ENCODE measurements at regions not wholly inside any gene's neighbourhood (a gene's known extent, or its start where the extent isn't known, plus 50 kb on each side); places are given as distances from the start of the nearest gene placed in this dataset.

DNA sequence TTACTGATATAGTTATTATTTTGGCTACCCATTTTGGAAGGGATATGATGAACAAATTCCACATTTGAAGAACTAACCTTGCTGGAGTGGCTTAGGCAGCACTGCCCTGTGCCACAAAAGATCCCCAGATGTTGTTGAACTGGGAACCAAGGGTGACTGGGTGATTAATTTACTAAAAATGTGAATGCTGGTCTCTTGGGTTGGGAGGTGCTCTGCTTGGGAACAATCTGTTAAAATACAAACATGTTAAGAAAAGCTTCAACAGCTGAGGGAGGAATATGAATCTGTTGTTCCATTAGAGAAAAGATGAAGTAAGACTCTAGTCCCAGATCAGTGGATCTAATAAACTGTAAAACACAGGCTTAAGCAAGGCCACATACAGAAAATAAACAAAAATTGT, 1860.1 kb downstream of the SUCLG1 start:
- DNase-seq: no peak

DNA sequence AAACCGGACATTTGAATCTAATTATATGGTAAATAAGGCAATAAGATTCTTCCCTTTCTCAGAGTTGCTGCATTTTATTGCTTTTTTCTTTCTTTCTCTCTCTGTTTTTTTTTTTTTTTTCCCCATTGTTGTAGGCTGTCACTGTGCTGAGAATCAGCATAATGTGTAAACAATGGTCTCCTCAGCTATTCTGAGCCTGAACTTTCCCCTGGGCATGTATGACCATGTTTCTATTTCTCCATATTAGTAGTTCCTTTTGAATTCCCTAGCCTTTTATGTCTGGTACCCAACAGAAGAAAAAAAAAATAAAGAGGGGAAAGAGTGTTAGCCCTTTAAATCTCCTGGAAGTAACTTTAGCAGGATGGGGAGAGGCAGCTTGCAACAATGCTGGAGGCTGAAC, 1862.5 kb downstream of the SUCLG1 start:
- no peak for DNase-seq

DNA sequence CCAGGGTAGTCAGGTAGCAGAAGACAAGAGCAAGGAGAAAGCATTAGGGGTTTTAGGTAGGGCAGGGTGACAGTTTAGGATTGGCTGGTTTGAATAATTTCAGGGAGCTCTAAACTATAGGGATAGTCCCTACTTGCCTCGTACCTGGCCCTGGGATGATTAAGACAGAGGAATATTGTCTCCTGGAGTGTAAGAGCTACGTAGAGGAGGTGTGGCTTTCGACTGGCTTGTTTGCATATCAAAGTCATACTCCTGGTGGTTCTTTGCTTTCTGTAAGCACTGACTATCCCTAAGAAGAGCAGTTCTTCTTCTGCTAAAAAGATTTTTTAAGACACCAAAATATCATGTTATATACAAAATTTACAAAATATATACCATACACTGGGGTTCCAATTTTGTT, 1867.4 kb downstream of the SUCLG1 start:
- DNase-seq: no peak

DNA sequence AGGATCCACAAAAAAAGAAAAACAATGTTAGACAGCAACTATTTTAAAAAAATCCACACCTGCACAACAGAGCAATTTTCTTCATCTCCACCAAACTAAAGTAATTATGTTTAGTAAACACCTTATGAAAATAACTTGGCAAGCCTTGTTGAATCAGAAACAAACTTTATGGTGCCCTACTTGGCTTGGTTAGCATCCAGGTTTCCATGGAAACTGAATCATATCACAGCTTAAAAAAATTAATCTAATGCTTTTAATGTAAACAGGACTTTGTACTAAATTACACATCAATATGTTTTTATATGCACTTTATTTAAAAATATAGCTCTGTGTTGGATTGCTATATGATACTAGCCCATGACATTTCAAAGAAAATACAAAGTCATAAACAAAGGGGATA, 1882.4 kb downstream of the SUCLG1 start:
- no peak for DNase-seq

DNA sequence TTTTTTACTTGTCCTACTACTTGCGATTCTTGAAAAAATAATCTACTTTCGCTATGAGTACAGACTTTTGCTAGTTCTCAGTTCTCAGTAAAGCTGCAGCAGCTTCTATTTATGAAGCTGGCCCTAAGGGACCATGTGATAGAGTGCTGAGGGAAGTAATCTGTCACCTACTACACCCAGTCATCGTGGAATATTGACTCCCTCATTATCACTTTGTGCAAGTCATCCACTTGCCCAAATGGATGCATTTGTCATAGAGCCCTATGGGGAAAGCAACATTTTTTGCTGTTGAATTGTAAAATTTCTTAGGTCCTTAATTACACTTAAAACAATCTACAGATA, 1919.8 kb downstream of the SUCLG1 start:
- no peak for DNase-seq

DNA sequence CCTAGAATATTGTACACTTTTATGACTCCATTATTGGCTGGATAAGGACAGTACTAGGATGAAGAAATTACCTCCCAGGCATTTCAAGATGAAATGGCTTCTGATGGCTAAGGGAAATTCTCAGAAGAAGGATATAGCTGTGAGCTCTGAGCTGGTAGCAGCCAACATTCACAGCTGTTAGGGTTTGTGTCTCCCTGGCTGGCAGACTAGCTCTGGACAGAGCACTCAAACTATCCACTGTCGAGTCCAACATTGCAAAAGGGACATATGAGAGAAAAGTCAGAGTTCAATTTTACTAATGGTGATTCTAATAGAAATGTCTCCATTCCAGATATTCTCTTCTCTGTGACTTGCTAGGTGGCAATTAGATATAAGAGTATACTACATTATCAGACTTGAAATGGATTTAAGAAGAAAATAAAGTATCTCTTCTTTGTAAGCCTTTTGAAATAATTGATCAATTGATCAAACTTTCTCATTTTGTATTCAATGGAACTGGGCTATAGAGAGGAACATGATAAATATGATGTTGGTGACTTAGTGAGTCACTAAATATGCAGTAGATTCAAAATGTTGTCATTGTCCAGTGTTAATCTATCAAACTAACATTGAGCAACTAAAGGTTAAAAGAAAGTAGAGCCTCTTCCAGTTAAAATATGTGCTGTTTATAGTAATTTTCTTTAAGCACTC, 1920.3 kb downstream of the SUCLG1 start:
- DNase-seq: no peak

DNA sequence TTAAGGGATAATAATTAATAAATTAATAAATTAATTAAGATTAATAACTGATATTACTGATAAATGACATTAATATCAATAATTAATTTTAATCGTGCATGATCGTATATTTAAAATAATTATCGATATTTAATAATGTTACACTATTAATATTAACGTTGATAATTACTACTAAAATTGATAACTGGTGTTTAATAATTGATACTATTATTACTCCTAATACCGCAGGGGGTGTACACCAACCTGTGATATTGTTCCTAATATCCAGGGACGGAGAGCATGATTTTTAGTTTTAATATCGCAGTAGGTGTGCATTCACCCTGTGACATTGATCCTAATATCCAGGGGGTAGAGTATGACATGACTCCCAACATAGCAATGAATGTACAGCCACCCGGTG, 1930.8 kb downstream of the SUCLG1 start:
- no peak for DNase-seq

DNA sequence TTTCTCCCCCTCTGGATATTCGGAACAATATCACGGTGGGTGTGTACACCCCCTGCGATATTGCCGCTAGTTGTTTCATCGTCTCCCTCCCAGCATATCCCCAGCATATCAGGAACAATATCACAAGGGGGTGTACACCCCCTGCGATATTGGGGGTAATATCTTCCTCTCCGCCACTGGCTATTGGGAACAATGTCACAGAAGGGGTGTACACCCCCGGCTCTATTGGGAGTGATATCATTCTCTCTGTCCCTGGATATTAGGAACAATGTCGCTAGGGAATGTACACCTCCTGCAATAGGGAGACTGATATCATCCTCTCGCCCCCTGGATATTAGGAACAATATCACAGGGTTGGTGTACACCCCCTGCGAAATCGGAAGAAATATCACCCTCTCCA, 1932.0 kb downstream of the SUCLG1 start:
- peak in 1 of 4 experiments; percentile 1 for DNase-seq

DNA sequence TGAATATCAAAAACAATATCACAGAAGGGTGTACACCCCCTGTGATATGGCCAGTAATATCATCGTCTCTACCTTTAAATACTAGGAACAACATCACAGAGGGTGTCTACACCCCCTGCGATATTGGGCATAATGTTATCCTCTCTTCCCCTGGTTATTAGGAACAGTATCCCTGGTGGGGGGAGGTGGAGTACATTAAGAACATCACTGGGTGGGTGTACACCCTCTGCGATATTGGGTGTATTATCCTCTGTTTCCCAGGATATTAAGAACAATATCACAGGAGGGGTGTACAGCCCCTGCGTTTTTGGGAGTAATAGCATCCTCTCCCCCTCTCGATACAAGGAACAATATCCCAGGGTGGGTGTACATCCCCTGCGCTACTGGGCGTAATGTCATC, 1932.8 kb downstream of the SUCLG1 start:
- DNase-seq: no peak

DNA sequence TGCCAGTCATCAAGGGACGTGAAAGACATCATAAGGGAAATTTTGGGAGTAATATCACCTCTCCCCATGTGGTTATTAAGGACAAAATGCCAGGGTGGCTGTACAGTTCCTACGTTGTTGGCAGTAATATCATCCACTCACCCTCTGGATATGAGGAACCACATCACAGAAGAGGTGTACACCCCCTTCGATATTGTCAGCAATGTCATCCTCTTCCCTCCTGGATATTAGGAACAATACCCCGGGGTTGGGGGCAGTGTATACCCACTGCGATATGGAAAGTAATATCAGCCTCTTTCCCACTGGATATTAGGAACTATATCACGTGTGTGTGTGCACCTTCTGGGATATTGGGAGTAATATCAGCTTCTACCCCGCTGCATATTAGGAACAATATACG, 1933.3 kb downstream of the SUCLG1 start:
- DNase-seq: no peak

DNA sequence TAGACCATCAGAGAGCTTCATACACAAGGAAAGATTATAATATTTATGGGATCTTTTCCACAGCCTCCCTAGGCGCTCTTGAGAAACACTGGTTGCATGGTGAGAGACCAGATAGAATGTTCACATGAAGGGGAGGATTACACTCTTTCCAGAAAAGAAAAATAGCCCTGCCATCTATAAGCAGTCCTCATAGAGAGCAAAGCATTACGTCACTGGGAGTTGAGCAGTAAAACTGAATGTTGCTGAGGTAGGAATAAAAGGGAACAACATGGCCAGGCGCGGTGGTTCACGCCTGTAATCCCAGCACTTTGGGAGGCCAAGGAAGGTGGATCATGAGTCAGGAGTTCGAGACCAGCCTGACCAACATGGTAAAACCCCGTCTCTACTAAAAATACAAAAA, 1934.3 kb downstream of the SUCLG1 start:
- DNase-seq: no peak

DNA sequence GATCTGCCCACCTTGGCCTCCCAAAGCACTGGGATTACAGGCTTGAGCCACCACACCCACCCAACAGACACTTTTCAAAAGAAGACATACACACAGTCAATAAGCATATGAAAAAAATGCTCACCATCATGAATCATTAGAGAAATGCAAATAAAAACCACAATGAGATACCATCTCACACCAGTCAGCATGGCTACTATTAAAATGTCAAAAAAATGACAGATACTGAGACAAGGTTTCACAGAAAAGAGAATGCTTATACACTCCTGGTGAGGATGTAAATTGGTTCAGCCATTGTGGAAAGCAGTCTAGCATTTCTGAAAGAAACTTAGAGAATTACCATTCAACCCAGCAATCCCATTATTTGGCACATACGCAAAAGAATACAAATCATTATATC, 1947.2 kb downstream of the SUCLG1 start:
- no peak for DNase-seq

DNA sequence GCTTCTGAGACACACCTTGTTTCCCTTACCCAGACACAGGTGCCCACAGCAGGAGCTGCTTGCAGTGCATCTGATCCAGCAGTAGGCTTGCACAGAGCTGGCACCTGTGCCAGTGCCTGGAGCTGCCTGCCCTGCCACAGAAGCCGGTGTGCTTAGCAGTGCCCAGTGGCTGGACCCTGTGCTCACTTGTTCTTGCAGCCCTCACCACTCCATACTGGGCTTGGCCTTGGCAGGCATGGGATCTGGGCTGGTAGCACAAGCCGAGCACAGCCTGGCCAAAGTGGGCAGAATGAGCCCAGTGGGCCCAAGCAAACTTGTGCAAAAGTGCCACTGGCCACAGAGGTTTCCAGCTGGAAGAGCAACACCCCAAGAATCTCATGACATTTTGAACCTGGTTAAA, 1950.4 kb downstream of the SUCLG1 start:
- DNase-seq: no peak

DNA sequence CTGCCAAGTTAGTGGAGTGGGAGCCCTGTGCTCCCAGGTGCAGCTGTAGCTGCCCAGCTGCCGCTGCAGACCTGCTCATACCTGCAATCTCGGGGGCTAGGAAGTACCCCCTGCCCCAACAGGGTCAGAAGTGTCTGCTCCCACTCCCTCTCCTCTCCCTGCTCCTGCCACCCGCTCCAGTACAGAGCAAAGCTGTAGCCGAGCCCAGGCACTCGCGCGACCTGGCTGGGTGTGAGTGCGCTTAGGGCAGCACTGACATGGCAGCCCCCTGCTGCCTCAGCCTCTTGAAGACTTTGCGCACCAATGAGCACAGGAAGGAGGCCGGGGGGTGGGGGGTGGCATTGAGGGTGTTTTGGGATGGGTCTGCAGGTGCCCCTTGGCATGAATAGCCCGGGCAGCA, 1951.4 kb downstream of the SUCLG1 start:
- no peak for DNase-seq

DNA sequence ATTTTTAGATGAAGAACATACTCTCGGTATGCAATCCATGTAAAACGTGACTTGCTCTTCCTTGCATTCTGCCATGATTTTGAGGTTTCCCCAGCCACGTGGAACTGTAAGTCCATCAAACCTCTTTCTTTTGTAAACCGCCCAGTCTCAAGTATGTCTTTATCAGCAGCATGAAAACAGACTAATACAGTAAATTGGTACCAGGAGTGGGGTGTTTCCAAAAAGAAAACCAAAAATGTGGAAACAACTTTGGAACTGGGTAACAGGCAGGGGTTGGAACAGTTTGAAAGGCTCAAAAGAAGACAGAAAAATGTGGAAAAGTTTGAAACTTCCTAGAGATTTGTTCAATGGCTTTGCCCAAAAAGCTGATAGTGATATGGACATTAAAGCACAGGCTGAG, 1957.9 kb downstream of the SUCLG1 start:
- DNase-seq: no peak

DNA sequence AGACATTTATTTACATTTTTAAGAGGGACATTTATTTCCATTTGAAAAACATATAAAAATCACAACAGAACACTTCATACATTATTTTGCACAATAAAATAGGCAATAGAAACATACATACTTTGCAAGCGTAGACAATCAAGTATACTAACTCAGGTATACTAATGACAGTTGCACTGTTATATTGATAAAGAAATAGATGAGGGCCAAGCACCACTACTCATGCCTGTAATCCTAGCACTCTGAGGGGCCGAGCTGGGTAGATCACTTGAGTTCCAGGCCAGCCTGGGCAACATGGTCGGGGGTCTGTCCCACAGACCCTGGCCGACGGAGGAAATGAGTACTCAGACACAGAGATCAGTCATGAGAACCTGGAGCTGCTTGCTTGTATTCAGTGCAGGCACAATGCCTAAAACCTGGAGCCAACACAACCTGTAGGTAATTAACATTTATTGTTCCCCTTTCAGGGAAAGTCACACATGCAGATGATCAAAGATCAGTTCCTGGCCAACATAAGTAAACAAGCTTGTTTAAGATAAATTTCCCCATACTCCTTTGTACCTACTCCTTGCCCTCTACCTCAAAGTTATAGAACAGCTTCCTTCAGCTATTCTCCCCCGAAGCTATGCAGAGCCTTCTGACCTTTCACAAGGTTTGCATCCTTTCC, 1960.2 kb downstream of the SUCLG1 start:
- no peak for DNase-seq

DNA sequence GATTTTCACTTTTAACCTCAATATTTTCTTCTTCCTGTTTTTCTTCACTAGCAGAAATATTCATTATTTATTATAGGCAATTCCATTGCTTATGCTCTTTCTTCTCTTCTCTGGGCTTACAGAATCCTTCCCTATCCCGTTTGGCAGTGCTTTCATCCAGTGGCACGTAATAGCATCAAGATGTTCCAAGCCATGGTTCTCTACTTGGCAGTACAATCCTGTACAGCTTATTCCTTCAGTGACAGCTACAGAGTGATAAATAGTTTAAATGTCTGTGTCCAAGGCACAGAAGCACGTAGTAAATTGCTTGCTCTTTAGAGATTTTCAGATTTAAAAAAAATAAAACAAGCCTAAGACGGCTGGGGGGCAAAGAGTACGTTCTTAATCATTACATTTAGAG, 1964.3 kb downstream of the SUCLG1 start:
- DNase-seq: no peak

DNA sequence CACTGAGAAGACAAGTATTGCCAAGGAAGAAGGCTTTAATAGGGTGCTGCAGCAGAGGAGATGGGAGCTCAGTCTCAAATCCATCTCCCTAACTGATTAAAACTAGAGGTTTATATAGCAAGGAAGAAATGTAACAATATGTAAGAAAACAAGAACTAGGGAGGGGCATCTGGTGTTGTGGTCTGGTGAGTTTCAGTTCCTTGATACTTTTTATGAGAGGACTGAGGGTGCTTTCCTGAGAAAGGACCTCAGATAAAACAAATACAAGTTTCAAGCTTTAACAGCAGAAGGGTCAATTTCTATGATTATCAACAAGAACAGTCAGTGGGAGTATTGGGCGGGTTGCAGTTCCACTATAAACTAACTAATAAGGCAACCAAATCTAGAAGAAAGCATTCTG, 1967.5 kb downstream of the SUCLG1 start:
- no peak for DNase-seq

DNA sequence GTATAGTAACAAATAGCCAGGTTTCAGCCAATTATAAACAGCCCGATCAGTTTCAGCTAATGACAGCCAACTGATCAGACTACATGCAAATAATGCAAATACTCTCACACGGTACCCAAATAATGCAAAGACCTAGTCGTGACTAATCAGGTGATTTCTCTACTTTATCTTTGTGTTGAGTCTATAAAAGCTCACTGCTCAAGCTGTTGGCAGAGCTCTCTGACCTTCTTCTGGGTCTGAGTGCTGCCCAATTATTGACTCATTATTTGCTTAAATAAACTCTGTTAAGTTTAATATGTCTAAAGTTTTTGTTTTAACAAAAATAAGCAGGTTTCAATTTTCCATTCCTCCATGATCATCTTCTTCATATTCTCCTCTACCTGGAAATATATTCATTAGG, 1971.7 kb downstream of the SUCLG1 start:
- DNase-seq: no peak

DNA sequence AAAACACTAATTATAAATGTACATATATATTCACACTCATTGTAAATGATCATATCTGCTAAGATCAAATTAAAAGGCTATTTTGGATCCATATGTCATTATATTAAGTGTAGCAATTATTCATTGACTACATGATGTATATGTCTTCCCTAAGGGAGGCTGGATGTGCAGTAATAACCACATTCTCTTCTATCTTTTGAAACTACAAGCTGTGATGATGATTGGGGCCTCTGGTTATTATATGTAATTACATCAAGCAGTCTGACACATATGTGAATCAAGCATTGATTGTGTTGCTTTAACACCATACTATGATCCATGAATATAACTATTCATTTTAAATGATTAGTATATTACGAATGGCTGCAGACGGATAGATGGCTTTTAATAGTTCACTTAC, 1973.4 kb downstream of the SUCLG1 start:
- DNase-seq: no peak

DNA sequence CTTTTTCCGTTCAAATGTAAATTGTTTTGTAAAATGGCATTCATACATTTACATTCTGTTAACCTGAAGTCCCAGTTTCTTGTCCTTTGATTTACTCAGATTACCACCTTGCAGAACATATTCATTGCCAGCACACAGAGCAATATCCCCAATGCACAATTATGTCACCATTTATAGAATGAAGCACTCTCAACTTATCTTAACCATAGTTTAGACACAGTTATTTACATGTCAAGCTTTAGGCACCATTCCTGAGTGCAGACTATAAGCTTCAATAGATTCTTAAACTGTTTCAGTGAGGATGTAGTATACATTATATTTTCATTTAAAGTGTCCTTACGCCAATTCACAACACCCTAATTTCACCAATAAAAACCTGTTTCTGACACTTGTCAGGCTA, 1977.9 kb downstream of the SUCLG1 start:
- no peak for DNase-seq

DNA sequence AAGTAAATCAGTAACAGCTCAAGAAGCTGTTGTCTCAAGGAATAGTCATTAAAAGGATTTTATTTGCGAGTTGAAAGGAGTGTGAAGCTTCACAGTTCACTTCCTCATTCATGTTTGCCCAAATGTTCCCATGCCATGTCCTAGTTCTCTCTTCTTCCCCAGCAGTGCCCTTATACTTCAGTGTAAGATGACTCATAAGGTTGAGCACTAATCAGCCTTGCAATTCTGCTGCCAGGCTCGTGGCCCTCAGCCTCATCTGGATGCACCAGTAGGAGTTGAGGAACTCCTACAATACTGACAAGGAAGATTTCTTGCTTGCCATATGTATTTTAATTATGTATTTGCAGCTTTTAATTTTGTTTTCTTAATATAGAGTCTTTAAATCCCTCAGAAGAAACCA, 1980.4 kb downstream of the SUCLG1 start:
- DNase-seq: no peak

DNA sequence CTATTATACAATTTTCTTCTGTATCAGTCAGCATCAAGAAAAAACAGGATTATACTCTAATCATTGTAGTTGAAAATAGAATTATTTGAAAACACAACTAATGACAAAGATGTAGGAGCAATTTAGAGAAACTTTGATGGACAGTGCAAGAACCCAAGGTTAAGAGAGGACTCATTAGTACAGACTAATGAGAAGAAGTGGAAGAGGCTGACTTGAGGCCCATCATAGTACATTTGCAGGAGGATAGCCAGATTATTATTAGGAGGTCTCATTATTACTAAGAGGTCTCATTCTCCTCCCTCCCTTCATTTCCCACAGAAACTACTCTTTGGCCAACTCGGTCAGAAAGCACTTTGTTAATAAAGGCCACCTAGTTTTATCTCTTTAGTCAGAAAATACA, 1983.0 kb downstream of the SUCLG1 start:
- DNase-seq: no peak

DNA sequence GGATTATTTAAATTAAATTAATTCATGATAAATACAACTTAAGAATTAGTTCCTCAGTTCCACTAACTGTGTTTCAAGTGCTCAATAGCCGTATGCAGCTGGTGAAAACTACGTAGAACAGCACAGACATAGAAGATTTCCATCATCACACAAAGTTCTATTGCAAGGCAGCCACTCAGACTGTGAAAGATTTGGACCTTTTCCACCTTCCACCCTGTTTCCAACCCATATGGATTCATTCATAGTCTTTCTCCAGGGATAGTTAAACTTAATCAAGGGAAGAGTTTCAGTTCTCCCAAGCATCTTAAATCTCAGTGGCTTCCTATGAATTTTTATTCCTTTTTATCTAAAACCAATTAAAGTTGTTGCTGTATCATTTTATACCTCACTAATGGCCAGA, 2030.8 kb downstream of the SUCLG1 start:
- no peak for DNase-seq

DNA sequence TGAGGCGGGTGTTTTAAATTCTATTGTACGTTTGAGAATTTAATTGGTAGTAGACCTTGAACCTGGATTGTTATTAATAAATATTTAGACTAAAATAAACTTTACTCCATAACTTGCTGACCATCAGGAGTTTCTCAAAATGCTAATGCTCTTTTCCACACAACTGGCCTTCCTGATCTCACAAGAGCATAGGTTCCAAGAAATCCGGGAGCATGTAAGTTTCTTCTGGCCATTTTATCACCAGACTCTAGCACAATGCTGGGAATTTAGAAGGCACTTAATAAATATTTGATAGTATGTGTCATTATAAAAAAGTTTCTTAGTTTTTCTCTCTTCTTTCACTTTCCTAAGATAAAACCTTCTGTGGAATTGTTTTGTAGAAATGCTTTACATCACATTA, 2047.1 kb downstream of the SUCLG1 start:
- DNase-seq: no peak
